ENCODE measurements at regions not wholly inside any gene's neighbourhood (a gene's known extent, or its start where the extent isn't known, plus 50 kb on each side); places are given as distances from the start of the nearest gene placed in this dataset.

DNA sequence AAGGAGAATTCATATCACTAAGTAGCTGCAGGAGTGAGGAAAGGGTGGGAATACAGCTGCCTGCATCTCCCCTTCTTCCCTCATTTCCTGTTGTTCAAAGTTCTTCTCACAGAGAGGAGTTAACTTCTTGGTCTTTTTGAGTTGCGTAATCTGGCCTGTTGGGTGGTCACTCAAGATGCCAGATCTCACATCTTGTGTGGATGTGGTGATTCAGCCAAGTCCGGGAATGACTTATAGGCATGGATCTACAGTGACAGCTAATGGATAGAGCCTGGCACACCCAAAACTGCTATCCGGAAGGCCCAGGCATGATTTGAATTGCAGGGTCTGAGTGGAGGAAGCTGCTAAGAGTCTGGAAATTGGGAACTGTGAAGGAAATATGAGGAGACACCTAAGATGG lies 100.2 kb upstream of the SLC35B3 start:
- no peak for DNase-seq

GRCh38 chr6:8530785-8531435 lies 95.6 kb upstream of the SLC35B3 start:
- peak; percentile 47 to 68 for DNase-seq

GRCh38 chr6:8529250-8529649 lies 93.9 kb upstream of the SLC35B3 start:
- no peak for DNase-seq

GRCh38 chr6:8527818-8528217 lies 92.5 kb upstream of the SLC35B3 start:
- DNase-seq: no peak

DNA sequence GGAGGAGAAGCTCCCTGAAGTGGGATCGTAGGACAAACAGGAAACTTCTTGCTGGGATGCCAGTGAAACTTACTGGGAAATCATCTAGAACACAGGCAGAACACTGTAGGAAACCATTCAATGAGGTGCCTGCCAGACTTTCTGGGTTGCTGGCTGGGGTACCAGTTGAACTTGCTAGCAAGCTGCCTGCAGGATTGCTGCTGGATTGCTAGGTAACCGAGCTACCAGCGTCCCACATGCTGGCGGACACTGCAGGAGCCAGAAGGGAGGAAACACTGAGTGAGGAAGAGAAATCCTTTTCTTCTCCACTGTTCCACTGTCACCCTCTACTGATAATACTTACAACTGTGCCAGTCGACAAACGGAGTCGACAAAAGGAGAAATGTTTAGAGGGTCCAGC lies 91.3 kb upstream of the SLC35B3 start:
- no peak for DNase-seq

- no peak for DNase-seq
These were observed 90.0 kb upstream of the SLC35B3 start for GRCh38 chr6:8525370-8525769.

GRCh38 chr6:8513174-8513573 lies 77.8 kb upstream of the SLC35B3 start:
- no peak for DNase-seq

GRCh38 chr6:8507286-8507685 lies 71.9 kb upstream of the SLC35B3 start:
- DNase-seq: no peak

GRCh38 chr6:8506126-8506525 lies 70.8 kb upstream of the SLC35B3 start:
- DNase-seq: no peak

GRCh38 chr6:8499540-8499939 lies 64.2 kb upstream of the SLC35B3 start:
- DNase-seq: peak in 1 of 2 experiments; percentile 10

DNA sequence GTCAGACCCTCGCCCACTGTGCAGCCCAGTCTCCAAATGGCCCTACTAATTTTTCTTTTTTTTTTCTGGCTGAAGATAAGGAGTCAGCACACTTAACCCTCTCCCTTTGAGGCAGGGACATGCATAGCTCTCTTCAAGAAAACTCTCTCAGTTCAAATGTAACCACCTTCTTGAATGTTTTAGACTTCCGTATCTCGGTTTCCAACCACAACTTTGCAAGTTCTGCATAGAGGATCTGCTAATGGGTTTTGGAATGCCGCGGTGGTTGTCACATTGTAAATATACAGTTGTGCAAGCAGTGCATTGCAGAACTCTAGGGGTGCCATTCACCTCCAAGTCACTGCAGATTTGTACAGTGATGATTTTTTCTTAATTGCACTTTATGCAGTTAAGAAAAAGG lies 59.4 kb upstream of the SLC35B3 start:
- DNase-seq: no peak

DNA sequence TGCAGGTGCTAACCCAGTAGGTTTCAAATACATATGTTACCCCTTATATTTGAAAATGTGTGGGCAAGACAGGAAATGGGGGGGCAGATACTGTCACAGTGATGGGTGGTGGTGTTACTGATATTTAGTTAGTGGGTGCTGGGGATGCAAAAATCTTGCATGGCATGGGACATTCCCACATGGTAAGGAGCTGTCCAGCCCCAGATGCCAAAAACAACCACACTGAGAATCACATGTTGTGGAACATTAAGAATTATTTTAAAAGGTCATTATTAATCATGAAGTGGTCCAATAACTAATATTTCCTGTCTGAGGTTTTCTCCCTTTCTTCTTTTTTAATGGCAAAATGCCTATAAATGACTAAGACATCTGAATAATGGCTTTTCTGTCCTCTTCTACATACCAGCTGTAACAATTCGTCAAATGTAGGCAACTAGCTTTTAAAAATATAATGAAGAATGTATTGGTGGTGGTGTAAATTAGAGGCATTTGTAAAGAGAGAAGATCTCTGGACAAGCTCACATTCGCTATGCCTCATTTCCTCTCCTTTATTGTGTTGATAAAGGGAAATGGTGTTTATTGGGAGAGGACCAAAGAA lies 57.3 kb upstream of the SLC35B3 start:
- no peak for DNase-seq
